ENCODE measurements at regions not wholly inside any gene's neighbourhood (a gene's known extent, or its start where the extent isn't known, plus 50 kb on each side); places are given as distances from the start of the nearest gene placed in this dataset.

GRCh38 chr11:112364962-112365481, 104.4 kb upstream of the PLET1 start:
- TF ChIP-seq CTCF (IDR thresholded peaks at IDR 0.05) (no peak), POLR2AphosphoS5 (IDR thresholded peaks at IDR 0.05) (peak; percentile 74 to 85 (median 77)), POLR2A (IDR thresholded peaks at IDR 0.05) (no peak)

Measured in transverse colon (tissue), 4 donors.